ENCODE measurements at regions not wholly inside any gene's neighbourhood (a gene's known extent, or its start where the extent isn't known, plus 50 kb on each side); places are given as distances from the start of the nearest gene placed in this dataset.

GRCh38 chr2:2912293-2912692 lies 465.3 kb downstream of the EIPR1 start:
- Histone ChIP-seq H3K9ac (ENCODE audit: low read length) (no peak overlapping the region), H3K79me2 (ENCODE audit: insufficient read depth, low read length) (no peaks in the 10 kb centered on the region), H4K20me1 (ENCODE audit: insufficient read depth, low read length) (no peaks in the 10 kb centered on the region), H3K27me3 (ENCODE audit: insufficient read depth, low read length) (no peaks in the 10 kb centered on the region), H3K36me3 (ENCODE audit: insufficient read depth, low read length) (no peaks in the 10 kb centered on the region; the same call in 1 of the 2 replicates), H3K4me1 (ENCODE audit: insufficient read depth, low read length, severe bottlenecking) (no peaks in the 10 kb centered on the region), H3K9me3 (ENCODE audit: low read length) (peaks cover 8% of the 10 kb centered on the region; the same call in 1 of the 2 replicates), H3K27ac (ENCODE audit: low read depth, low read length, poor library complexity, severe bottlenecking) (no peak overlapping the region), H2AFZ (ENCODE audit: low read length) (no peak overlapping the region), H3K4me2 (ENCODE audit: low read length) (no peak overlapping the region), H3K9me2 (ENCODE audit: low read depth, low read length) (no peaks in the 10 kb centered on the region), H3F3A (ENCODE audit: insufficient read depth, low read length) (no peaks in the 10 kb centered on the region), H3K4me3 (ENCODE audit: low read depth, low read length, poor library complexity, severe bottlenecking) (no peak overlapping the region)
- TF ChIP-seq EZH2 (IDR thresholded peaks at IDR 0.05; ENCODE audit: borderline replicate concordance, low read length) (no peak), CTCF (IDR thresholded peaks at IDR 0.05; ENCODE audit: low read length) (no peak)

GRCh38 chr2:2910259-2910658 lies 467.4 kb downstream of the EIPR1 start:
- no peaks in the 10 kb centered on the region for H4K20me1 ChIP-seq (ENCODE audit: insufficient read depth, low read length)
- H3K9me3 ChIP-seq (ENCODE audit: low read length): no peaks in the 10 kb centered on the region
- no peak overlapping the region for H3K27ac ChIP-seq (ENCODE audit: low read depth, low read length, poor library complexity, severe bottlenecking)
- no peak overlapping the region for H2AFZ ChIP-seq (ENCODE audit: low read length)
- no peak overlapping the region for H3K4me3 ChIP-seq (ENCODE audit: low read depth, low read length, poor library complexity, severe bottlenecking)
- no peak overlapping the region for H3K4me2 ChIP-seq (ENCODE audit: low read length)
- H3K9me2 ChIP-seq (ENCODE audit: low read depth, low read length): no peaks in the 10 kb centered on the region
- no peak overlapping the region for H3K9ac ChIP-seq (ENCODE audit: low read length)
- TF ChIP-seq EZH2 (IDR thresholded peaks at IDR 0.05; ENCODE audit: borderline replicate concordance, low read length) (no peak), CTCF (IDR thresholded peaks at IDR 0.05; ENCODE audit: low read length) (no peak)
- H3F3A ChIP-seq (ENCODE audit: insufficient read depth, low read length): no peaks in the 10 kb centered on the region
- H3K27me3 ChIP-seq (ENCODE audit: insufficient read depth, low read length): no peaks in the 10 kb centered on the region
- no peaks in the 10 kb centered on the region for H3K4me1 ChIP-seq (ENCODE audit: insufficient read depth, low read length, severe bottlenecking)
- H3K36me3 ChIP-seq (ENCODE audit: insufficient read depth, low read length): no peaks in the 10 kb centered on the region
- H3K79me2 ChIP-seq (ENCODE audit: insufficient read depth, low read length): no peaks in the 10 kb centered on the region

- Histone ChIP-seq H4K20me1 (ENCODE audit: insufficient read depth, low read length) (no peaks in the 10 kb centered on the region), H3K36me3 (ENCODE audit: insufficient read depth, low read length) (no peaks in the 10 kb centered on the region), H3K27me3 (ENCODE audit: insufficient read depth, low read length) (peaks cover 3% of the 10 kb centered on the region; the same call in 1 of the 2 replicates), H3F3A (ENCODE audit: insufficient read depth, low read length) (no peaks in the 10 kb centered on the region), H2AFZ (ENCODE audit: low read length) (no peak overlapping the region), H3K79me2 (ENCODE audit: insufficient read depth, low read length) (no peaks in the 10 kb centered on the region), H3K27ac (ENCODE audit: low read depth, low read length, poor library complexity, severe bottlenecking) (no peak overlapping the region), H3K9me3 (ENCODE audit: low read length) (no peaks in the 10 kb centered on the region), H3K9me2 (ENCODE audit: low read depth, low read length) (no peaks in the 10 kb centered on the region), H3K4me1 (ENCODE audit: insufficient read depth, low read length, severe bottlenecking) (no peaks in the 10 kb centered on the region), H3K4me3 (ENCODE audit: low read depth, low read length, poor library complexity, severe bottlenecking) (no peak overlapping the region), H3K4me2 (ENCODE audit: low read length) (no peak overlapping the region), H3K9ac (ENCODE audit: low read length) (no peak overlapping the region)
- no peak for TF ChIP-seq CTCF (IDR thresholded peaks at IDR 0.05; ENCODE audit: low read length)
- no peak for TF ChIP-seq EZH2 (IDR thresholded peaks at IDR 0.05; ENCODE audit: borderline replicate concordance, low read length)
These were observed 468.3 kb downstream of the EIPR1 start for GRCh38 chr2:2909086-2910035.
